WI38 (cell line): ENCODE measurements at regions not wholly inside any gene's neighbourhood (a gene's known extent, or its start where the extent isn't known, plus 50 kb on each side); places are given as distances from the start of the nearest gene placed in this dataset.
"Not testable (repeated sequence)": the region's sequence is repeated elsewhere in the genome, so short reads cannot be mapped to it uniquely, and the experiment has no call there.

Source experiments
- H3K4me3 ChIP-seq: 2 replicates; pipeline ENCODE4 v1.5.1; 2011; ENCODE audit warnings: low read depth, mild to moderate bottlenecking, control low read depth, low read length
- CTCF ChIP-seq: IDR thresholded peaks from 2 replicates; pipeline ENCODE4 v1.5.1; 2012; ENCODE audit warnings: low read depth, mild to moderate bottlenecking, control low read depth, low read length

- no peak for TF ChIP-seq CTCF
Observed at GRCh38 chr1:219085988-219086387, 87.7 kb upstream of the LYPLAL1 start.

DNA sequence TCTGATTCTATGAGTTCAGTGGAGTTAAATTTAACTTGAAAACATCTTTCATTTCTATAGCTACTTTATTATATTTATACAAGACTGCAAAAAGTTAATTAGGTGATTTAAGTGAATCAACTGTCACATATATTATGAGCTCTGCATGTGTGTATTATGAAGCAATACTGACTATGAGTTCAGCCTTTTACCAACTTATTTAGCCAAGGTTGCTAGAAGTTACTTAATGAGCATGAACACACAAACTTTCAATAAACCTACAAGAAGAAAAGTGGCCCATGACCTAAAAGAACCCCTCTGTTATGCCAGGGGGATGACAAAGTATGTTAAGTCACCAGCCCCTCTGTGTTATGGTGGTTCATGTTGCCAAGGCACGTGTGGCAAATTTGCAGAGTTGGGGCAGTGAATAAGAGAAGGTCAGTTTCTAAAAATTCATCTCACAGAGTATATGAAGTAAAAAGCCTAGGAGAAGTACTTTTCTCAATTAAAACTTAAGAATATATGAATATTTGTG lies 86.7 kb upstream of the LYPLAL1 start:
- H3K4me3 ChIP-seq, result no peak overlapping the region
- TF ChIP-seq CTCF, result no peak

More at GRCh38 chr1:219085988-219086387, 87.7 kb upstream of the LYPLAL1 start:
- no peak overlapping the region for H3K4me3 ChIP-seq

DNA sequence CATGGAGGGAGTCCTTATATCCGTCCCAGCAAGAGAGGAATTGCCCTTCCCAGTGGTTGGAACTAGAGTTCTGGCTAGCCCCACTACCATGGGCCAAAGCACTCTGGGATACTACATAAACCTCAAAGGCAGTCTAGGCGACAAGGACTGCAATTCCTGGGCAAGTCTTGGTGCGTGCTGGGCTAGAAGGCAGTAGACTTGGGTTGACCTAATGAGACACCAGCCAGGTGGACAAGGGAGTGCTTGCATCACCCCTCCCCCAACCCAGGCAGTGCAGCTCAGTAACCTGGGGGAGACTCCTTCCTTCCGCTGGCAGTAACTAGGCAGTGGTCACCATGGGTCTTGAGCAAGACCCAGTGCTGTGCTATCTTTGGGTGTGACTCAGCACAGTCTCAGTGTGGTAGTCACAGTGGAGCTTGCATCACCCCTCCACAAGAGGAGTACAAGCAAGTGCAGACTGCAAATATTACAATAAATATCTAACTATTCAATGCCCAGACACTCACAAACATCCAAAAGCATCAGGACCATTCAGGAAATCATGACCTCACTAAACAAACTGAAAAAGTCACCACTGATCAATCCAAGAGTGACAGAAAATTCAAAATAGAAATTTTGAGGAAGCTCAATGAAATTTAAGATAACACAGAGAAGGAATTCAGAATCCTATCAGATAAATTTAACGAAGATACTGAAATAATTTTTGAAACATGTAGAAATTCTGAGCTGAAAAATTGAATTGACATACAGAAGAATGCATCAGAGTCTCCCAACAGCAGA lies 84.7 kb upstream of the LYPLAL1 start:
- no peak for TF ChIP-seq CTCF
- H3K4me3 ChIP-seq, result no peak overlapping the region

GRCh38 chr1:219090607-219091006 lies 83.1 kb upstream of the LYPLAL1 start:
- TF ChIP-seq CTCF, result no peak

GRCh38 chr1:219092206-219092605 lies 81.5 kb upstream of the LYPLAL1 start:
- TF ChIP-seq CTCF, result no peak
- H3K4me3 ChIP-seq, result no peak overlapping the region

More at GRCh38 chr1:219090607-219091006, 83.1 kb upstream of the LYPLAL1 start:
- H3K4me3 ChIP-seq, result no peak overlapping the region

DNA sequence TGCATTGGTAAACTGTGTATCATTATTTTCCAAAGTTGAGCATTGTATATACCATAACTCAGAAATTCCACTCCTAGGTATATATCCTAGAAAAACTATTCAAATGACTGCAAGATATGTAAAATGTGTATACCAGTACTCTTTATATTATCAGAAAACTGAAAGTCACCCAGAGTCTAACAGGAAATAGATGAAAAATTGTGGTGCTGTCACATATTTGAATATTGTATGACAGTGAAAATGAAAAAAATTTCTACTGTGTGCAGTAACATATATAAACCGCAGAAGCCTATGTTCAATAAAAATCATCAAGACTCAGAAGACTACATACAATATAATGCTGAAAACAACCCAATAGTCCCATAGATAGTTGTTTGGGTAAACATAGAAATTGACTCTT lies 74.4 kb upstream of the LYPLAL1 start:
- TF ChIP-seq CTCF, result no peak
- no peak overlapping the region for H3K4me3 ChIP-seq

GRCh38 chr1:219100059-219100458 lies 73.6 kb upstream of the LYPLAL1 start:
- no peak for TF ChIP-seq CTCF
- H3K4me3 ChIP-seq, result no peak overlapping the region

- H3K4me3 ChIP-seq, result not testable (repeated sequence)
Observed at GRCh38 chr1:219102466-219102865, 71.2 kb upstream of the LYPLAL1 start.
